ENCODE measurements at regions not wholly inside any gene's neighbourhood (a gene's known extent, or its start where the extent isn't known, plus 50 kb on each side); places are given as distances from the start of the nearest gene placed in this dataset.

- Histone ChIP-seq H3K27me3 (ENCODE audit: control insufficient read depth, insufficient read depth, low read length, poor library complexity, severe bottlenecking) (no peaks in the 10 kb centered on the region), H3K4me1 (ENCODE audit: control insufficient read depth, insufficient read depth, low read length) (no peaks in the 10 kb centered on the region), H3K36me3 (ENCODE audit: control insufficient read depth, insufficient read depth, low read length) (no peaks in the 10 kb centered on the region), H3K4me3 (ENCODE audit: low read length) (no peak overlapping the region), H3K27ac (ENCODE audit: low read depth, low read length) (no peak overlapping the region), H3K9me3 (ENCODE audit: control insufficient read depth, low read length) (no peaks in the 10 kb centered on the region), H3K9ac (ENCODE audit: extremely low read depth, low read length, poor library complexity, severe bottlenecking) (no peak overlapping the region)
- Mint-ChIP-seq H3K4me1 (no peaks in the 10 kb centered on the region), H3K9me3 (no peaks in the 10 kb centered on the region), H3K27me3 (ENCODE audit: insufficient read depth) (no peaks in the 10 kb centered on the region), H3K27ac (no peak overlapping the region), H3K4me3 (no peak overlapping the region), H3K36me3 (ENCODE audit: low read depth) (no peaks in the 10 kb centered on the region)
- whole genome bisulfite sequencing, 2 experiments (ENCODE audit: insufficient coverage in 1 of 2, insufficient read length in 1 of 2), result 88% methylated on average over 1 to 3 of the region's 3 CpGs
- TF ChIP-seq, protein P1, sequence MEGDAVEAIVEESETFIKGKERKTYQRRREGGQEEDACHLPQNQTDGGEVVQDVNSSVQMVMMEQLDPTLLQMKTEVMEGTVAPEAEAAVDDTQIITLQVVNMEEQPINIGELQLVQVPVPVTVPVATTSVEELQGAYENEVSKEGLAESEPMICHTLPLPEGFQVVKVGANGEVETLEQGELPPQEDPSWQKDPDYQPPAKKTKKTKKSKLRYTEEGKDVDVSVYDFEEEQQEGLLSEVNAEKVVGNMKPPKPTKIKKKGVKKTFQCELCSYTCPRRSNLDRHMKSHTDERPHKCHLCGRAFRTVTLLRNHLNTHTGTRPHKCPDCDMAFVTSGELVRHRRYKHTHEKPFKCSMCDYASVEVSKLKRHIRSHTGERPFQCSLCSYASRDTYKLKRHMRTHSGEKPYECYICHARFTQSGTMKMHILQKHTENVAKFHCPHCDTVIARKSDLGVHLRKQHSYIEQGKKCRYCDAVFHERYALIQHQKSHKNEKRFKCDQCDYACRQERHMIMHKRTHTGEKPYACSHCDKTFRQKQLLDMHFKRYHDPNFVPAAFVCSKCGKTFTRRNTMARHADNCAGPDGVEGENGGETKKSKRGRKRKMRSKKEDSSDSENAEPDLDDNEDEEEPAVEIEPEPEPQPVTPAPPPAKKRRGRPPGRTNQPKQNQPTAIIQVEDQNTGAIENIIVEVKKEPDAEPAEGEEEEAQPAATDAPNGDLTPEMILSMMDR (conservative IDR thresholded peaks at IDR 0.05), result no peak
- no peak for DNase-seq
Measured at GRCh38 chr7:41579961-41580935, 122.6 kb downstream of the INHBA start.

DNA sequence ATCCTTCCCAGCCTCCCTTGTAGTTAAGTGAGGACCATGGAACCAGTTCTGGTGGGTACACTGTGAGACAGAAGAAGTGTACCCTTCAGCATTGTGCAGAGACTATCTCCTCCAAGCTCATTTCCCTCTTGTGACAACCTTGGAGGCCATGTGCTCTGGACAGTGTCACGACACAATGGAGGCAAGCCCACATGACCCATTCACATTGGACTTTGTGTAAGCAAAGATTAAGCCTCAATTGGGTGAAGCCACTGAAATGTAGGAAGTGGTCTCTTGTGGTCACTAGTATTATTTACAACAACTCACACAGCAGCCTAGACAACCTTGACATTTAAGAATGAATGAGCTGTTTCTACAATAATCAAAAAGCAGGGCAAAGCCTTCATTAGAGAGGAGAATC is 124.2 kb downstream of the INHBA start:
- H3K36me3 Mint-ChIP-seq (ENCODE audit: low read depth), result no peaks in the 10 kb centered on the region
- no peak overlapping the region for H3K27ac Mint-ChIP-seq
- H3K9me3 Mint-ChIP-seq, result no peaks in the 10 kb centered on the region
- Histone ChIP-seq H3K9me3 (ENCODE audit: control insufficient read depth, low read length) (no peaks in the 10 kb centered on the region), H3K36me3 (ENCODE audit: control insufficient read depth, insufficient read depth, low read length) (no peaks in the 10 kb centered on the region), H3K9ac (ENCODE audit: extremely low read depth, low read length, poor library complexity, severe bottlenecking) (no peak overlapping the region), H3K27ac (ENCODE audit: low read depth, low read length) (no peak overlapping the region), H3K4me3 (ENCODE audit: low read length) (no peak overlapping the region), H3K27me3 (ENCODE audit: control insufficient read depth, insufficient read depth, low read length, poor library complexity, severe bottlenecking) (no peaks in the 10 kb centered on the region), H3K4me1 (ENCODE audit: control insufficient read depth, insufficient read depth, low read length) (no peaks in the 10 kb centered on the region)
- no peak for DNase-seq
- no peaks in the 10 kb centered on the region for H3K27me3 Mint-ChIP-seq (ENCODE audit: insufficient read depth)
- TF ChIP-seq, protein P1 (conservative IDR thresholded peaks at IDR 0.05), result no peak
- WGBS, 2 experiments (ENCODE audit: insufficient coverage in 1 of 2, insufficient read length in 1 of 2), result 86 to 88% methylated on average over 1 of the region's 1 CpG
- no peak overlapping the region for H3K4me3 Mint-ChIP-seq
- H3K4me1 Mint-ChIP-seq, result no peaks in the 10 kb centered on the region

GRCh38 chr7:41576166-41576565 is 126.7 kb downstream of the INHBA start:
- 90% methylated on average over 2 of the region's 3 CpGs; no CpG with 5 or more reads in 1 of the 2 experiments for WGBS, 2 experiments (ENCODE audit: insufficient coverage in 1 of 2, insufficient read length in 1 of 2)

More at GRCh38 chr7:41576166-41576565, 126.7 kb downstream of the INHBA start:
- Mint-ChIP-seq H3K27ac (no peak overlapping the region), H3K36me3 (ENCODE audit: low read depth) (no peaks in the 10 kb centered on the region), H3K4me1 (no peaks in the 10 kb centered on the region), H3K27me3 (ENCODE audit: insufficient read depth) (no peaks in the 10 kb centered on the region), H3K4me3 (no peak overlapping the region), H3K9me3 (no peaks in the 10 kb centered on the region)
- TF ChIP-seq, protein P1 (conservative IDR thresholded peaks at IDR 0.05), result no peak
- Histone ChIP-seq H3K9me3 (ENCODE audit: control insufficient read depth, low read length) (no peaks in the 10 kb centered on the region), H3K4me3 (ENCODE audit: low read length) (no peak overlapping the region), H3K9ac (ENCODE audit: extremely low read depth, low read length, poor library complexity, severe bottlenecking) (no peak overlapping the region), H3K36me3 (ENCODE audit: control insufficient read depth, insufficient read depth, low read length) (no peaks in the 10 kb centered on the region), H3K27ac (ENCODE audit: low read depth, low read length) (no peak overlapping the region), H3K4me1 (ENCODE audit: control insufficient read depth, insufficient read depth, low read length) (no peaks in the 10 kb centered on the region), H3K27me3 (ENCODE audit: control insufficient read depth, insufficient read depth, low read length, poor library complexity, severe bottlenecking) (no peaks in the 10 kb centered on the region)
- DNase-seq, result no peak
